K562 (cell line): ENCODE measurements at regions not wholly inside any gene's neighbourhood (a gene's known extent, or its start where the extent isn't known, plus 50 kb on each side); places are given as distances from the start of the nearest gene placed in this dataset. TPM values are rescaled to one million over a fixed set of nuclear protein-coding genes. Genes with fewer than 3 reads are reported as not detected.

Experiments used
- small RNA-seq: library from RNA; depleted of rRNA; stranded (forward); fragments of <200 nt; gene quantifications from one replicate; pipeline ENCODE3, GENCODE V24; 2014

Small RNA genes in the stretch of these regions (small RNA-seq; reads per million reads assigned to genes)
- not detected for gene AC009969.1
- gene AC079150.2 = not detected
